SJCRH30 (cell line): ENCODE measurements at regions not wholly inside any gene's neighbourhood (a gene's known extent, or its start where the extent isn't known, plus 50 kb on each side); places are given as distances from the start of the nearest gene placed in this dataset.

Experiments
- DNase-seq, 2 experiments: peaks; one replicate each; pipeline ENCODE4 v3.0.0-alpha.2; 2015 to 2020
- H3K27ac ChIP-seq: fragments of 250-450 bp; sonication (Bioruptor Pico); 2 replicates; pipeline ENCODE4 v1.5.1; 2020; ENCODE audit warnings: mild to moderate bottlenecking, moderate library complexity
- H3K27me3 ChIP-seq: fragments of 250-450 bp; sonication (Bioruptor Pico); 2 replicates; pipeline ENCODE4 v1.5.1; 2020; ENCODE audit warnings: mild to moderate bottlenecking, moderate library complexity
- H3K36me3 ChIP-seq: fragments of 250-450 bp; sonication (Bioruptor Pico); 2 replicates; pipeline ENCODE4 v1.5.1; 2020; ENCODE audit warnings: mild to moderate bottlenecking, moderate library complexity
- H3K4me1 ChIP-seq: fragments of 250-450 bp; sonication (Bioruptor Pico); 2 replicates; pipeline ENCODE4 v1.5.1; 2020; ENCODE audit warnings: mild to moderate bottlenecking, moderate library complexity
- H3K4me3 ChIP-seq: fragments of 250-450 bp; sonication (Bioruptor Pico); 2 replicates; pipeline ENCODE4 v1.5.1; 2020; ENCODE audit warnings: mild to moderate bottlenecking, moderate library complexity
- H3K9me3 ChIP-seq: fragments of 250-450 bp; sonication (Bioruptor Pico); replicated peaks from 2 replicates; pipeline ENCODE4 v1.5.1; 2020; ENCODE audit warnings: mild to moderate bottlenecking, moderate library complexity

DNA sequence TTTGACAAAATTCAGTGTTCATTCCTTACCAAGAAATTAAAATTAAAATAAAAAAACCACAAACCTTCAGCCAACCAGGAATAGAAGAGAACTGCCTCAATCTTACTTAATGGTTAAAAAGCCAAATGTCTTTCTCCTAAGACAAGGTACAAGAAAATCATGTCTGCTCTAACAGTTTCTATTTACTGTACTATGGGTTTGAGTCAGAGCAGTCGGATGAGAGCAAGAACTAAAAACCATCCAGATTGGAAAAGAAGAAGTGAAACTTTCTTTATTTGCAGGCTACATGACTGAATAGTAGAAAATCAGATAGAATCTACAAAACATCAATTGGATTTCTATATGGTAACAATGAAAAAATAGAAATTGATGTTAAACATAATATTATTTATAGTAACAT is 555.5 kb upstream of the TNP1 start:
- DNase-seq, result no peak

DNA sequence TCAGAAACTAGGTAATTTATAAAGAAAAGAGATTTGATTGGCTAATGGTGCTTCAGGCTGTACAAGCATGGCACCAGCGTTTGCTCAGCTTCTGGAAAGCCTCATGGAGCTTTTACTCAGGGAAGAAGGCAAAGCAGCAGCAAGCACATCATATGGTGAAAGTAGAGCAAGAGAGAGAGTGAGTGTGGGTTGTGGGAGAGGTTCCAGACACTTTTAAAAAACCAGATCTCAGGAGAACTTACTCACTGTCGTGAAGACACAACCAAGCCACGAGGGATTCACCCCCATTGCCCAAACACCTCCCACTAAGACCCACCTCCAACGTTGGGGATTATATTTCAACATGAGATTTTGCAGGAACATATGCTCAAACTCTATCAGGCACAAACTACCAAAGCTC is 554.6 kb upstream of the TNP1 start:
- Histone ChIP-seq H3K27ac (no peak overlapping the region), H3K27me3 (no peaks in the 10 kb centered on the region), H3K4me1 (peaks cover 3% of the 10 kb centered on the region; the same call in 1 of the 2 replicates), H3K4me3 (no peak overlapping the region), H3K9me3 (no peaks in the 10 kb centered on the region), H3K36me3 (no peaks in the 10 kb centered on the region)
- no peak for DNase-seq

More for the DNA sequence above, 555.5 kb upstream of the TNP1 start:
- H3K36me3 ChIP-seq, result no peaks in the 10 kb centered on the region
- H3K9me3 ChIP-seq, result no peaks in the 10 kb centered on the region
- H3K4me1 ChIP-seq, result peaks cover 3% of the 10 kb centered on the region; the same call in 1 of the 2 replicates
- H3K27me3 ChIP-seq, result no peaks in the 10 kb centered on the region
- no peak overlapping the region for H3K27ac ChIP-seq
- H3K4me3 ChIP-seq, result no peak overlapping the region

DNA sequence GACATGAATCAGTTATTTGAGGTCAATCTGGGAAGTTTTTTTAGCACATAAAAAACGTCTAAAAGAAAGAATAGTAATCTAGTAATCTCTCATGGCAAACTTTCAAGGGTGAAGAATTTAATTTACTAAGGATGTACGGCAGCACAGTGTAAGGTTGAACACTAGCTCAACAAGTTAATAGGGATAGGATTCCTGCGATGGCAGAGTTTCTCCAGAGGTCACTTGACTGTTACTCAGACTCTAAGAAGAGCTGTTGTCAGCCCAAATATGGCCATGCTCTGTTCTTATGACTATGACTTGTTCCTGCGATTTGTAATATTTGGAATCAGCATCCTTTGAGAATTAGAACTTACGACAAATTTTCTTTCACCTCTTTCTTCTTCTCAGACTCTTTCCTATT is 553.3 kb upstream of the TNP1 start:
- H3K36me3 ChIP-seq, result no peaks in the 10 kb centered on the region
- H3K4me3 ChIP-seq, result no peak overlapping the region
- H3K27me3 ChIP-seq, result no peaks in the 10 kb centered on the region
- H3K27ac ChIP-seq, result no peak overlapping the region
- H3K4me1 ChIP-seq, result peaks cover 3% of the 10 kb centered on the region; the same call in 1 of the 2 replicates
- DNase-seq, result no peak
- no peaks in the 10 kb centered on the region for H3K9me3 ChIP-seq

DNA sequence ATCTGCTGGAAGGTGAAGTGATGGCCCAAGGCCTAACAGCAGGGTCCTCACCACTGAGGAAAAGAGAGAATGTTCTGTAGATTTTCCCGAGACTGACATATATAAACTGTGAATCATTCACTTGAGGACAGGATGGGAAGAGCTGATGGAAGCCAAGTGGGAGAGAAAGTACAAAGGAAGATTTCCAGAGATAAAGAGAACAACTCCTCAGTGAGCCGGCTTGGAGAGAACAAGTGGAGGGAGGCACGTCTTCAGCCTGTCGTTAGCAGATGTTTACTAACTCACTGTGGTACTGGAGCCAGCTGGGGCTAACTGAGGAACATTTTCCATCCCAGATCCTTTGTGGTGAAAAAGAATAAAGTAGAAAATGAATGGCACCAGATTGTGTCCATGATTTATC is 552.9 kb upstream of the TNP1 start:
- H3K9me3 ChIP-seq, result no peaks in the 10 kb centered on the region
- no peak overlapping the region for H3K4me3 ChIP-seq
- H3K4me1 ChIP-seq, result peaks cover 3% of the 10 kb centered on the region; the same call in 1 of the 2 replicates
- H3K27ac ChIP-seq, result no peak overlapping the region
- no peak for DNase-seq
- H3K27me3 ChIP-seq, result no peaks in the 10 kb centered on the region
- H3K36me3 ChIP-seq, result no peaks in the 10 kb centered on the region

DNA sequence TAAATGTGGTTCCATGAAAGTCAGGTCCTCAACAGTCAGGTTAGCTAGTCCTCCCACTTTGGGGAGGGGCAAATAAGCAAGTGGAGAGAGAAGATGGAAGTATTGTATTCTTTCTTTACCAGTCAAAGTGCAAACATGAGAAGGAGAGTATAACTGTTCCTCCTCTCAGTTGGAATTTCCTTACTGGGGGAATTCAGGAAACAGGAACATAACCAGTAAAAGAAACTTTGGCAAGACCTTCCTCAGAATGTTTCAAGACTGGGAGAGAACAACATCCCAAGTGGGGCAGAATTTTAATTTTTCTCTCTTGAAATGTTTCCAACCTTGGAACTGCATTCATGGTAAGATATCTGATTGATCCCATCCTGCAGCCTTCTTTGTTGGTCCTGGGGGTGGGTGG is 552.4 kb upstream of the TNP1 start:
- Histone ChIP-seq H3K4me1 (peaks cover 3% of the 10 kb centered on the region; the same call in 1 of the 2 replicates), H3K4me3 (no peak overlapping the region), H3K36me3 (no peaks in the 10 kb centered on the region), H3K9me3 (no peaks in the 10 kb centered on the region), H3K27me3 (no peaks in the 10 kb centered on the region), H3K27ac (no peak overlapping the region)
- no peak for DNase-seq

DNA sequence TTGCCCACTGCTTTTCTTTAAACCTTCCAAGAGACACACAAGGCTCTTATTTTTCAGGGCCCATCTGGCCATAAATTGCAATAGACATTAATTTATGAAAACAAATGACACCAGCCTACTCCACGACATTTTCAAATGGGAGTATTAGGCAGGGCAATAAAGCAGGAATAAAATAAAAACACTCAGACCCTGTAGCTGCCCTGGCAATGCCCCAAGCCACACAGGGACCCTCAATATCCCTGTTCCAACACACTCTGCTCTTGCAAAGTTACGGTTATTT is 550.8 kb upstream of the TNP1 start:
- Histone ChIP-seq H3K4me1 (peaks cover 3% of the 10 kb centered on the region; the same call in 1 of the 2 replicates), H3K36me3 (no peaks in the 10 kb centered on the region), H3K27ac (no peak overlapping the region), H3K27me3 (no peaks in the 10 kb centered on the region), H3K9me3 (no peaks in the 10 kb centered on the region), H3K4me3 (no peak overlapping the region)
- no peak for DNase-seq

DNA sequence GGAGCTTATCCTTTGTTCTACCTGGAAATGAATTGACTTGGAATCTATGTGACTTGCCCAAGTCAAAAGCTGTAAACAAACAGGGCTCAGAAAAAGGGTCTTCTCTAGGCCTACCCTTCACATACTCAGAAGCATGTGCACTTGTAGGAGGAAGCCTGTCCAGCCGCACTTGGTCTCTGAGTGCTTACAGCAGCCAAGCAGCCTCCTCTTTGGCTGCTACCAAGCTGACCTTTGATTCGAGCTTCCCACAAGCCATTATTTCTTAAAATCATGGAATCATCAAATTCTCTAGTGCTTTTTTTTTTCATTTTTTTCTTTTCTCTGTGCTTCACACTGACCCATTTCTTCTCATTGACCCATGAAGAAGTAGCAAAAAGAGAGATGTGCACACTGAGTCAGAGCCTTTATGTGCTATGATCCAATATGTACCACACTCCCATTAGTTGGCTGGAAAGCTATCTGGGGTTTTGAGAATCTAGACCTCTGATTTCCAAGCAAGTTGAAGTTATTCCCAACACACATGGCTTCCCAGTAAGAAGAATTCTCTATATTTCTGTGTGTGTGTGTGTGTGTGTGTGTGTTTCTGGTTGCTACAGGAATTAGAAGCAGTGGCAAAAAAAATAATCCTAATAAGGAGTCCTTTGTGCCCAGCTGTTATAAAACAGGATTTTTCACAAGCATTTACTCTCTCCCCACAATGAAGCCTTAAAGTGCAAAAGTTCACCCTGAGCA is 550.3 kb upstream of the TNP1 start:
- H3K36me3 ChIP-seq, result no peaks in the 10 kb centered on the region
- peak in 1 of 2 experiments; percentile 16 for DNase-seq
- no peaks in the 10 kb centered on the region for H3K27me3 ChIP-seq
- peaks cover 3% of the 10 kb centered on the region; the same call in 1 of the 2 replicates for H3K4me1 ChIP-seq
- no peak overlapping the region for H3K4me3 ChIP-seq
- H3K9me3 ChIP-seq, result no peaks in the 10 kb centered on the region
- no peak overlapping the region for H3K27ac ChIP-seq

DNA sequence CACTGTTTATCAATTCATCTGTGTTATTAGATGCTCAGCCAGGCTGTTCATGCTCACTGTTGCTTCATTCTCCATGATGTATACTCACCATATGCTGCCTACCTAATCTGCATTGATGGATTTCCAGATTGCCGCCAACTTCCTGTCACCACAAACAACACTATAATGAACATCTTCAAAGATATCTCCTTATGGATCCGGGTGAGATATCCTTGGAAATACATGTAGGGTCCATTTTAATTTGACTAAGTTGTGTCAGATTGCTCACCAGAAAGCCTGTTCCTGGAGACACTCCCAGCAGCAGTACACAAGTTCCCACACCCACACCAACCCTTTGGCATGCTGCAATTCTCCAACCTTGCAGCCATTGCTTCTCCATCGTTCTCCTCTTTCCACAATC is 547.5 kb upstream of the TNP1 start:
- Histone ChIP-seq H3K9me3 (no peaks in the 10 kb centered on the region), H3K27me3 (no peaks in the 10 kb centered on the region), H3K4me3 (no peak overlapping the region), H3K36me3 (no peaks in the 10 kb centered on the region), H3K4me1 (peaks cover 3% of the 10 kb centered on the region; the same call in 1 of the 2 replicates), H3K27ac (no peak overlapping the region)
- DNase-seq, result no peak

DNA sequence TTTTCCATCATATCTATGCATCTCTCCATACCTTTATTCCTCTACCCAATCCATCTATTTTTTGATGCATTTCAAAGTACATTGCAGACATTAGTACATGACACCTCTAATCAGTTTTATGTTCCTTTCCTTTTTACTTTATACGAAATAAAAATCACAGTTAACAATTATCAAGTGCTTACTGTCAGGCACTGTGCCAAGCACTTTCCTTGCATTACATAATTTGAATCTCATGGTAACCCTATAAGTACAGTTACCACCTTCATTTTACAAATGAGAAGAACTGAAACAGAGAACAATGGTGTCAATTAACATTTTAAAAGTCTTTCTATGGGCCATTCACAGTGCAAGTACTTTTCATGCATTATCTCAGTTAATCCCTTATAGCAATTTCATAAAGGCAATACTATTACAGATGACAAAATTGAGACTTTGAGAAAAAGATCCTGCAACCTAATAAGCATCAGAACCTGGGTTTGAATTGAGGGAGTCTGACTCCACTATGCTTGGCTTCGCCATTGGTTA is 544.4 kb upstream of the TNP1 start:
- H3K4me1 ChIP-seq, result no peaks in the 10 kb centered on the region
- H3K4me3 ChIP-seq, result no peak overlapping the region
- H3K36me3 ChIP-seq, result no peaks in the 10 kb centered on the region
- no peaks in the 10 kb centered on the region for H3K27me3 ChIP-seq
- no peak overlapping the region for H3K27ac ChIP-seq
- H3K9me3 ChIP-seq, result no peaks in the 10 kb centered on the region
- no peak for DNase-seq

DNA sequence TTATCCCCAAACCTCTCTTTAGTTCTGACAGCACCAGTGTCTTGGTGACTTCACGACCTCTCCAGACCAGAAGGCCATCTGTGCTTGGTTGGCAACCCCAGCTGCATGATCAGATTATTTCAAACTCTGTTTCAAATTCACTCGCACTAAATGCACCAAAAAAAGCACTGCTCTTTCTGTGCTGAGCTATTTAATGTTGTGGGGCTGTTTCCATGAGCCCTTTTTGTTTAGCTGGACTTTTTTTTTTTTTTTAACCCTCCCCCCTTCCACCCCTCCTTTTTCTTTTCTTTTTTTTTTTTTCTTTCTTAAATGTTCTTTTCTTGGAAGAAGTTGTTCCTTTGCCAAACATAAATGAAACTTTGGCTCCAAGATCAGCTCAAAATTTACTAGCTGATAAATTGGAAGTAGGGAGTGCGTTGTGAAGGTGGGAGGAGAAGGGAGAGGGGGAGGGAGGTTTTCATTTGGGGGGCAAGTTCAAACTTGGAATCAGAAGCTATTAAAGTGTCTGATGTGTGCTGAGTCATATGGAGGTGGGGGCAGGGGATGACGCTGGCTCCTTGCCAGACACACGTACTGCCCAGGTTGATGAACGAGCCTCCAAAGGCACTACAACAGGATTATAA is 543.0 kb upstream of the TNP1 start:
- Histone ChIP-seq H3K27ac (no peak overlapping the region), H3K27me3 (no peaks in the 10 kb centered on the region), H3K36me3 (no peaks in the 10 kb centered on the region), H3K9me3 (no peaks in the 10 kb centered on the region), H3K4me3 (no peak overlapping the region), H3K4me1 (no peaks in the 10 kb centered on the region)
- DNase-seq, result peak in 1 of 2 experiments; percentile 11

DNA sequence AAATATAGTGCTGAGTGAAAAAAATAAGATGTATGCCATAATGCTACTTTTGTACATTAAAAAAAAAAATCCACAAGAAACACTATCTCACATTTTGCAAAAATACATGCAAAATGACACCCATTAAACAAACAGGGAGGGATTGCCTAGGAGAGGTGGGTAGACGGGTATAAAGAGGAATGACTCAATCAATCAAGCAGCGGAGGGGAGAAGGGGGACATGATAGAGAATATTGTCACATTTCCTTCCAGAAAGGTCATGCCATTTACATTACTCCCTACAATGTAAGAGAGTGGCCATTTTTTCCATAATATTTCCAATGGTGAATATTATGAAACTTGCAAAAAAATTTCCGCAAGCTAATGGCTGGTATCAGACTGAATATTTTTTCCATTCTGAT is 542.3 kb upstream of the TNP1 start:
- no peak overlapping the region for H3K4me3 ChIP-seq
- no peaks in the 10 kb centered on the region for H3K36me3 ChIP-seq
- H3K9me3 ChIP-seq, result no peaks in the 10 kb centered on the region
- no peak overlapping the region for H3K27ac ChIP-seq
- H3K4me1 ChIP-seq, result no peaks in the 10 kb centered on the region
- no peak for DNase-seq
- H3K27me3 ChIP-seq, result no peaks in the 10 kb centered on the region

DNA sequence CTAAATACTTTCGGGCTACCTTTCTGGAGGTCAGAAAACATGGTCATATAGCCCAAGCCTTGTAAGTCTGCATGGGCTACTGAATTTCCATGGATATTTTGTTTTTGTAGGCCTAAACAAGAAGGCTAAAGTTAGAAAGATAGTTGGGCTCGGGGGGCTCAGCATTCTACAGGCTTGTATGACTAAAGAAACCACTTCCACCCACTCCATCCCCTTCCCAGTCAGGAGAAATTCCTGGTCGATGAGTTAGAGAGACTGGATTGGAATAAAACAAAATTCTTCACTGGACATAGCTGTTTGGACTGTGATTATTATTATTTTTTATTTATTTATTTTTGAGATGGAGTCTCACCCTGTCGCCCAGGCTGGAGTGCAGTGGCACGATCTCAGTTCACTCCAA is 539.4 kb upstream of the TNP1 start:
- Histone ChIP-seq H3K9me3 (no peaks in the 10 kb centered on the region), H3K4me1 (no peaks in the 10 kb centered on the region), H3K27me3 (no peaks in the 10 kb centered on the region), H3K4me3 (no peak overlapping the region), H3K36me3 (no peaks in the 10 kb centered on the region), H3K27ac (no peak overlapping the region)
- DNase-seq, result no peak

DNA sequence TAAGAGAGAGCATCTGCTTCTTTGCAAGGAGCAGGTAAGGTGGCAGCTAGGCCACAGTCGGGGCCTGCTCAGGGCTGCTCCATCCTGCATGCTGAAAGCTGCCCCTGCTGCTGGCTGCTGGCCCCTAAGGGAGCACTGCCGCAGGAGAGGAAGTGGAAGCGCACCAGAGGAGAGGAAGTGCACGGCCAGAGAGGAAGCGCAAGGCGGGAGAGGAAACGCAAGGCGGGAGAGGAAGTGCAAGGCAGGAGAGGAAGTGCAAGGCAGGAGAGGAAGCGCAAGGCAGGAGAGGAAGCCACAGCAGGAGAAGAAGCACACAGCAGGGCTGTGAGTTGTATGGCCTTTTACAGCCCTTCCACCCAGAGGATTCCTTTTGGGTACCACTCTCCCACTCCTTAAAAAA is 539.0 kb upstream of the TNP1 start:
- H3K27ac ChIP-seq, result no peak overlapping the region

DNA sequence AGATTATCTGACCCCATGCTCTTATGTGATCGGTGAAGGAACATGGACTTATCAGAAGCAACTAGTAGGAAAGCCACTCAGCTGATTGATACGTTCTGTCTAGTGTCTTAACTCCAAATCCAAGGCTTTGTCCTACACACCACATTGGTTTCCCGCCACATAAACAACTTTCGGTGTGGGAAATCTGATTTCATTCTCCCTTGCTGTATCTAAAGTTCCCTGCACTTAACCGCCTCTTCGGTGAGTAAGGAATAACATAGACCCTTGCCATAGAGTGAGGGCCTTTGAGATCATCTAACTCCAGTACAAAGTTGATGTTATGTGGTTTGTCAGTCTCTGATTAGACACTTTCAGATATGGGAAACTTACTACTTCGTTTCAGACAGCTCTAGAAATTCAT is 538.2 kb upstream of the TNP1 start:
- no peak for DNase-seq
- Histone ChIP-seq H3K27ac (no peak overlapping the region), H3K4me3 (no peak overlapping the region), H3K27me3 (no peaks in the 10 kb centered on the region), H3K9me3 (no peaks in the 10 kb centered on the region), H3K4me1 (no peaks in the 10 kb centered on the region), H3K36me3 (no peaks in the 10 kb centered on the region)

More for the DNA sequence above, 539.0 kb upstream of the TNP1 start:
- no peak overlapping the region for H3K4me3 ChIP-seq
- no peaks in the 10 kb centered on the region for H3K27me3 ChIP-seq
- no peaks in the 10 kb centered on the region for H3K4me1 ChIP-seq
- H3K9me3 ChIP-seq, result no peaks in the 10 kb centered on the region
- no peaks in the 10 kb centered on the region for H3K36me3 ChIP-seq
- DNase-seq, result no peak

DNA sequence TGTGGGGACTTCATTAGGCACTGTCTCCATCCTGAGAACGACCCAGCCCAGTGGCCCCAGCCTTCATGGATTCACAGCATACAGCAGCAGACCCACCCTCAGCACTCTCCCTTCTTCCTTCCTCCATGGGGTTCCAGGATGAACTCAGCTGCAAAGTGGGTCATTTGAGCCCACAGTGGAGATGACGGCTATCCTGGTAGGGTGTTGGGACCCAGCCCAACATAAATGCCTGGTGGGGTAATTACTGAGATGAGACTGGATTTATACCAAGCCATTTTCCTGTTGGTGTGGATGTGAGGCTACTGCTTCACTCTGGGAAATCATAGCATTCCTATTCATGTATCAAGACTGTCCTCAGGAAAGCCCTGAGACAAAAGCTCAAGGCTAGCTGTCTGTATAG is 536.7 kb upstream of the TNP1 start:
- H3K36me3 ChIP-seq, result no peaks in the 10 kb centered on the region
- no peaks in the 10 kb centered on the region for H3K4me1 ChIP-seq
- no peaks in the 10 kb centered on the region for H3K27me3 ChIP-seq
- no peak for DNase-seq
- H3K27ac ChIP-seq, result no peak overlapping the region
- no peaks in the 10 kb centered on the region for H3K9me3 ChIP-seq
- H3K4me3 ChIP-seq, result no peak overlapping the region

DNA sequence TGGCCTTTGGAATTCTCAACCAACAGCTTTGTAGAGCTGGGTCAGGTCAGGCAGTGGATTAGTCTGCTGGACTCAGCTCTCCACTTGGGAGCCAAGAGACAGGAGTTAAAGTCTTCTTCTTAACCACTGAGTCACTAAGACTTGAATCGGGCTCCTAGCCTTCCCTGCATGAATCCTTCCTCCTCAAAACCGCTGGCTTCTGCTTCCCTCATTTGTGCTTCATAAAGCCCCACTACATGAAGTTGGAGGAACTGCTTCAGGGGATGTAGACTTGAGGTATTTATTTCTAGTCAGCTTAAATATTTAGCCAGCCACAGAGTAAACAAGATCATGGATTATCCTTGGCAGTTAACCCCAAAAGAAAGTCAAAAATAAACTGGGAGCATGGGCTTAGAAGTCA is 536.3 kb upstream of the TNP1 start:
- 0 out of 2 replicates have a peak, but pooled peaks cover 2% of the 10 kb centered on the region for H3K9me3 ChIP-seq

More for the DNA sequence above, 536.3 kb upstream of the TNP1 start:
- Histone ChIP-seq H3K27ac (no peak overlapping the region), H3K4me1 (no peaks in the 10 kb centered on the region), H3K27me3 (no peaks in the 10 kb centered on the region), H3K36me3 (no peaks in the 10 kb centered on the region), H3K4me3 (no peak overlapping the region)
- DNase-seq, result no peak
